ENCODE measurements at regions not wholly inside any gene's neighbourhood (a gene's known extent, or its start where the extent isn't known, plus 50 kb on each side); places are given as distances from the start of the nearest gene placed in this dataset.

DNA sequence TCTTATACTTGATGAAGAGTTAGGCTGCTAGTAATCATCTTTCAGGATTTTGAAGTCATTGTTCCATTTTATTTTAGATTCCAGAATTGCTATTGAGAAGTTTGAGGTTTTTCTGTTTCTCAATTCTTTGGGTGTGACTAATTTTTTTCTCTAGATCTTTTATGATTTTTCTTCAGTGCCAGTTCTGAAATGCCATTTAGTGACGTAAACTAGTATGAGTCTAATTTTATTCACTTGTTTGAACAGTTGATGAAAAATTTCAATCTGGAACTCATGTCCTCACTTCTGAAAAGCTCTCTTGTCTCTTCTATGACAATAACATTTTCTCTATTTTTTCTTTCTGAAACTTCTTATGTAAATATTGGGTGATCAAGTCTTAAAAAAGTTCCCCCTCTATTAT lies 188.5 kb upstream of the HTR2A start:
- TF ChIP-seq, protein P1, sequence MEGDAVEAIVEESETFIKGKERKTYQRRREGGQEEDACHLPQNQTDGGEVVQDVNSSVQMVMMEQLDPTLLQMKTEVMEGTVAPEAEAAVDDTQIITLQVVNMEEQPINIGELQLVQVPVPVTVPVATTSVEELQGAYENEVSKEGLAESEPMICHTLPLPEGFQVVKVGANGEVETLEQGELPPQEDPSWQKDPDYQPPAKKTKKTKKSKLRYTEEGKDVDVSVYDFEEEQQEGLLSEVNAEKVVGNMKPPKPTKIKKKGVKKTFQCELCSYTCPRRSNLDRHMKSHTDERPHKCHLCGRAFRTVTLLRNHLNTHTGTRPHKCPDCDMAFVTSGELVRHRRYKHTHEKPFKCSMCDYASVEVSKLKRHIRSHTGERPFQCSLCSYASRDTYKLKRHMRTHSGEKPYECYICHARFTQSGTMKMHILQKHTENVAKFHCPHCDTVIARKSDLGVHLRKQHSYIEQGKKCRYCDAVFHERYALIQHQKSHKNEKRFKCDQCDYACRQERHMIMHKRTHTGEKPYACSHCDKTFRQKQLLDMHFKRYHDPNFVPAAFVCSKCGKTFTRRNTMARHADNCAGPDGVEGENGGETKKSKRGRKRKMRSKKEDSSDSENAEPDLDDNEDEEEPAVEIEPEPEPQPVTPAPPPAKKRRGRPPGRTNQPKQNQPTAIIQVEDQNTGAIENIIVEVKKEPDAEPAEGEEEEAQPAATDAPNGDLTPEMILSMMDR (IDR thresholded peaks at IDR 0.05; ENCODE audit: extremely low read depth in 1 of 2, insufficient read depth in 1 of 2, low read depth in 1 of 2, low read length in 2 of 2), result no peak
- TF ChIP-seq EZH2 (IDR thresholded peaks at IDR 0.05; ENCODE audit: borderline replicate concordance, low read depth, low read length, severe bottlenecking) (no peak), JUN (IDR thresholded peaks at IDR 0.05; ENCODE audit: borderline replicate concordance, insufficient read depth, insufficient read length, low read depth) (no peak), FOS (IDR thresholded peaks at IDR 0.05; ENCODE audit: borderline replicate concordance, insufficient read depth, low read length) (no peak), POLR2A (IDR thresholded peaks at IDR 0.05; ENCODE audit: low read depth, low read length) (no peak), POLR2AphosphoS5 (IDR thresholded peaks at IDR 0.05; ENCODE audit: insufficient read depth, low read depth, low read length) (no peak), MYC (IDR thresholded peaks at IDR 0.05; ENCODE audit: low read depth, low read length) (no peak)
- TF ChIP-seq, protein P2, sequence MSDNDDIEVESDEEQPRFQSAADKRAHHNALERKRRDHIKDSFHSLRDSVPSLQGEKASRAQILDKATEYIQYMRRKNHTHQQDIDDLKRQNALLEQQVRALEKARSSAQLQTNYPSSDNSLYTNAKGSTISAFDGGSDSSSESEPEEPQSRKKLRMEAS (IDR thresholded peaks at IDR 0.05; ENCODE audit: insufficient read depth, insufficient read length), result no peak
